ENCODE measurements at regions not wholly inside any gene's neighbourhood (a gene's known extent, or its start where the extent isn't known, plus 50 kb on each side); places are given as distances from the start of the nearest gene placed in this dataset.

DNA sequence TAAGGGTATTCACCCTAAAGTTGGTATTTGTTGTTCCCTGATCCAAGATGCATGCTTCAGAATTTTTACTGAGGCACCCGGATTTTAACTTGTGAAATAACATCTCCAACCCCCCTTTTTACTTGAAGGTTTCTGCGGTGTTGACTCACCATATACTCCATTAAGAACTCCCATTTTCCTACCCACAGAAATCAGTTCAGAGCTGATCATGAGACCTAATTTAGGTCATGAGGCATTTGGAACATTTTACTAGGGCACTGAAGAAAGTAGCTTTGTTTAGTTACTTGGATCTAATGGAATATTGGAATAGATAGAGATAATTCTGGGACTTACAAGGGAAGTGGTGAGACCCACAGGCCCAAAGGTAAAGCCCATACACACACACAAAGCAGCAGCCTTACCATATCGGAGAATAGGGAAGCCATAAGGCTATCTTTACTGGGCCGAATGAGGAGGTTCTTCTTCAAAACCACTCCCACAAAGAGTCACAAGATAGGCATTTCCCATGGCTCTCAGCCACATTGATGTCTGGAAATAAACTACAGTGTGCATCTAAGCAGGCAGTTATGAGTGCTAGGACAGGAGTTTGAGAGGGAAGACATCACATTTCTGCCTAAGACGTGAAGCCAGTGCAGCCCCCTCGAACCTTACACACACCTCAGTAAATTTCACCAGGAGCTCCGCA, 681.0 kb upstream of the LRRTM4 start (continued):
- TF ChIP-seq, protein P1, sequence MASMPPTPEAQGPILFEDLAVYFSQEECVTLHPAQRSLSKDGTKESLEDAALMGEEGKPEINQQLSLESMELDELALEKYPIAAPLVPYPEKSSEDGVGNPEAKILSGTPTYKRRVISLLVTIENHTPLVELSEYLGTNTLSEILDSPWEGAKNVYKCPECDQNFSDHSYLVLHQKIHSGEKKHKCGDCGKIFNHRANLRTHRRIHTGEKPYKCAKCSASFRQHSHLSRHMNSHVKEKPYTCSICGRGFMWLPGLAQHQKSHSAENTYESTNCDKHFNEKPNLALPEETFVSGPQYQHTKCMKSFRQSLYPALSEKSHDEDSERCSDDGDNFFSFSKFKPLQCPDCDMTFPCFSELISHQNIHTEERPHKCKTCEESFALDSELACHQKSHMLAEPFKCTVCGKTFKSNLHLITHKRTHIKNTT (CRISPR knock-in tag; IDR thresholded peaks at IDR 0.05) = no peak
- TF ChIP-seq, protein P2, sequence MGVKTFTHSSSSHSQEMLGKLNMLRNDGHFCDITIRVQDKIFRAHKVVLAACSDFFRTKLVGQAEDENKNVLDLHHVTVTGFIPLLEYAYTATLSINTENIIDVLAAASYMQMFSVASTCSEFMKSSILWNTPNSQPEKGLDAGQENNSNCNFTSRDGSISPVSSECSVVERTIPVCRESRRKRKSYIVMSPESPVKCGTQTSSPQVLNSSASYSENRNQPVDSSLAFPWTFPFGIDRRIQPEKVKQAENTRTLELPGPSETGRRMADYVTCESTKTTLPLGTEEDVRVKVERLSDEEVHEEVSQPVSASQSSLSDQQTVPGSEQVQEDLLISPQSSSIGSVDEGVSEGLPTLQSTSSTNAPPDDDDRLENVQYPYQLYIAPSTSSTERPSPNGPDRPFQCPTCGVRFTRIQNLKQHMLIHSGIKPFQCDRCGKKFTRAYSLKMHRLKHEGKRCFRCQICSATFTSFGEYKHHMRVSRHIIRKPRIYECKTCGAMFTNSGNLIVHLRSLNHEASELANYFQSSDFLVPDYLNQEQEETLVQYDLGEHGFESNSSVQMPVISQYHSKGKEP (CRISPR knock-in tag; IDR thresholded peaks at IDR 0.05) = no peak
- TF ChIP-seq ZMYM4 (CRISPR knock-in tag; IDR thresholded peaks at IDR 0.05) (no peak), PRPF4 (IDR thresholded peaks at IDR 0.05; ENCODE audit: low read depth, low read length, poor library complexity, severe bottlenecking) (no peak)
- TF ChIP-seq, protein P3, sequence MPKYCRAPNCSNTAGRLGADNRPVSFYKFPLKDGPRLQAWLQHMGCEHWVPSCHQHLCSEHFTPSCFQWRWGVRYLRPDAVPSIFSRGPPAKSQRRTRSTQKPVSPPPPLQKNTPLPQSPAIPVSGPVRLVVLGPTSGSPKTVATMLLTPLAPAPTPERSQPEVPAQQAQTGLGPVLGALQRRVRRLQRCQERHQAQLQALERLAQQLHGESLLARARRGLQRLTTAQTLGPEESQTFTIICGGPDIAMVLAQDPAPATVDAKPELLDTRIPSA (CRISPR knock-in tag; IDR thresholded peaks at IDR 0.05; ENCODE audit: borderline replicate concordance) = no peak

DNA sequence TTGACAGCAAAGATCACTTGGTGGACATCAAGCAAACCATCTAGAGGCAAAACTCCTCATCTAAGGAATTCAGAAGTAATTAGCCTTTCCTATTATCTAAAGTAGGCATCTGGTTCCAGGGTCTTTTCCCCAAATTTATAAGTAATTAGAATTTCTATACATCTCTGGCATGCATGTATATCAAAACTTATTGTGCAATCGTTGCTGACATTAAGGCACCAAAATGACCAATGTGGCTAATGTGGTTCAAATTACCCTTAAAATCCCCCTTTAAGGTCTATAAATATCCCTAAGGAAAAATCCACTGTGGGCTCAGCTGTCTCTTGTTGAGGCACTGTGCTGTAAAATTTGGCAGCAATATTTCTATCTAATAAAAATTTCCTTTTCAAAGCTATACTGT, 695.9 kb upstream of the LRRTM4 start:
- H3K79me2 ChIP-seq (ENCODE audit: insufficient read depth, low read length) = peaks cover 31% of the 10 kb centered on the region
- no peak for DNase-seq (ENCODE audit: low spot score)
- no peaks in the 10 kb centered on the region for H4K20me1 ChIP-seq (ENCODE audit: insufficient read depth, low read length)
- BruUV-seq (replicated peaks) = no TSS peak
- H3K9me3 ChIP-seq (ENCODE audit: low read length) = no peaks in the 10 kb centered on the region
- no peaks in the 10 kb centered on the region for H3K36me3 ChIP-seq (replicated peaks in 1 of 2; ENCODE audit: control insufficient read depth in 1 of 2, insufficient read depth in 2 of 2, low read length in 2 of 2)
- no peak overlapping the region for H3K27ac ChIP-seq (ENCODE audit: extremely low read length, insufficient read depth, low read length)
- no peak for ATAC-seq
- intact Hi-C loops (cut with micrococcal nuclease; ENCODE audit: unreplicated experiment) (no loop called here), in situ Hi-C loops (cut with HindIII; ENCODE audit: extremely low pct_ligation_motif_present, low pct_unique_long_range_greater_than_20kb) (no loop called here)
- 82% methylated on average over 1 of the region's 1 CpG for WGBS (ENCODE audit: low lambda C conversion rate)
- no peak overlapping the region for H2AFZ ChIP-seq (ENCODE audit: low read length)
- no peak for FAIRE-seq
- POLR2A ChIA-PET = no interaction called here
- H3K27me3 ChIP-seq (ENCODE audit: control insufficient read depth in 1 of 2, insufficient read depth in 2 of 2, low read length in 2 of 2) = no peaks in the 10 kb centered on the region
- H3K4me1 ChIP-seq (ENCODE audit: insufficient read depth, low read length) = no peaks in the 10 kb centered on the region
- no peak overlapping the region for H3K9ac ChIP-seq (ENCODE audit: insufficient read depth, low read depth, low read length)
- CTCF ChIA-PET (ENCODE audit: low intra/inter-chr PET ratio, low total read pairs) = no interaction called here
- H3K4me3 ChIP-seq (replicated peaks in 1 of 3; ENCODE audit: insufficient read depth in 1 of 3, low read depth in 2 of 3, low read length in 3 of 3) = no peak overlapping the region
- H3K4me2 ChIP-seq (ENCODE audit: low read depth, low read length) = no peak overlapping the region
- TF ChIP-seq RFX3 (CRISPR knock-in tag; IDR thresholded peaks at IDR 0.05) (no peak), CEBPB (IDR thresholded peaks at IDR 0.05; ENCODE audit: borderline replicate concordance, low read depth, low read length) (peak; percentile 71), ZNF224 (CRISPR knock-in tag; IDR thresholded peaks at IDR 0.05) (no peak), HDAC6 (IDR thresholded peaks at IDR 0.05; ENCODE audit: low read depth, low read length) (no peak)
- TF ChIP-seq, protein P4, sequence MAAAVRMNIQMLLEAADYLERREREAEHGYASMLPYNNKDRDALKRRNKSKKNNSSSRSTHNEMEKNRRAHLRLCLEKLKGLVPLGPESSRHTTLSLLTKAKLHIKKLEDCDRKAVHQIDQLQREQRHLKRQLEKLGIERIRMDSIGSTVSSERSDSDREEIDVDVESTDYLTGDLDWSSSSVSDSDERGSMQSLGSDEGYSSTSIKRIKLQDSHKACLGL (CRISPR knock-in tag; IDR thresholded peaks at IDR 0.05) = no peak
- TF ChIP-seq, protein P5, sequence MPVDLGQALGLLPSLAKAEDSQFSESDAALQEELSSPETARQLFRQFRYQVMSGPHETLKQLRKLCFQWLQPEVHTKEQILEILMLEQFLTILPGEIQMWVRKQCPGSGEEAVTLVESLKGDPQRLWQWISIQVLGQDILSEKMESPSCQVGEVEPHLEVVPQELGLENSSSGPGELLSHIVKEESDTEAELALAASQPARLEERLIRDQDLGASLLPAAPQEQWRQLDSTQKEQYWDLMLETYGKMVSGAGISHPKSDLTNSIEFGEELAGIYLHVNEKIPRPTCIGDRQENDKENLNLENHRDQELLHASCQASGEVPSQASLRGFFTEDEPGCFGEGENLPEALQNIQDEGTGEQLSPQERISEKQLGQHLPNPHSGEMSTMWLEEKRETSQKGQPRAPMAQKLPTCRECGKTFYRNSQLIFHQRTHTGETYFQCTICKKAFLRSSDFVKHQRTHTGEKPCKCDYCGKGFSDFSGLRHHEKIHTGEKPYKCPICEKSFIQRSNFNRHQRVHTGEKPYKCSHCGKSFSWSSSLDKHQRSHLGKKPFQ (CRISPR knock-in tag; IDR thresholded peaks at IDR 0.05; ENCODE audit: insufficient replicate concordance) = no peak
- TF ChIP-seq, protein P6, sequence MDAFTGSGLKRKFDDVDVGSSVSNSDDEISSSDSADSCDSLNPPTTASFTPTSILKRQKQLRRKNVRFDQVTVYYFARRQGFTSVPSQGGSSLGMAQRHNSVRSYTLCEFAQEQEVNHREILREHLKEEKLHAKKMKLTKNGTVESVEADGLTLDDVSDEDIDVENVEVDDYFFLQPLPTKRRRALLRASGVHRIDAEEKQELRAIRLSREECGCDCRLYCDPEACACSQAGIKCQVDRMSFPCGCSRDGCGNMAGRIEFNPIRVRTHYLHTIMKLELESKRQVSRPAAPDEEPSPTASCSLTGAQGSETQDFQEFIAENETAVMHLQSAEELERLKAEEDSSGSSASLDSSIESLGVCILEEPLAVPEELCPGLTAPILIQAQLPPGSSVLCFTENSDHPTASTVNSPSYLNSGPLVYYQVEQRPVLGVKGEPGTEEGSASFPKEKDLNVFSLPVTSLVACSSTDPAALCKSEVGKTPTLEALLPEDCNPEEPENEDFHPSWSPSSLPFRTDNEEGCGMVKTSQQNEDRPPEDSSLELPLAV (CRISPR knock-in tag; conservative IDR thresholded peaks at IDR 0.05; ENCODE audit: low read depth) = no peak

Measured in HepG2 (cell line).